H1 (cell line): ENCODE measurements at regions not wholly inside any gene's neighbourhood (a gene's known extent, or its start where the extent isn't known, plus 50 kb on each side); places are given as distances from the start of the nearest gene placed in this dataset.
"Not testable (repeated sequence)": the region's sequence is repeated elsewhere in the genome, so short reads cannot be mapped to it uniquely, and the experiment has no call there.

Experiments
- BACH1 ChIP-seq: IDR thresholded peaks from 2 replicates; pipeline ENCODE4 v1.6.1; 2012; ENCODE audit warnings: low read length, improper control_type of control experiment
- CTCF ChIP-seq, 3 experiments: IDR thresholded peaks; 1 replicate in 2 of 3; 2 replicates in 1 of 3; pipeline versions ENCODE4 v1.5.1 to v1.6.1; 2011; ENCODE audit warnings: low read length in 3 of 3, mild to moderate bottlenecking in 3 of 3, inconsistent platforms in 2 of 3, low read depth in 1 of 3, moderate library complexity in 1 of 3; ENCODE audit not compliant: insufficient read depth in 1 of 3; ENCODE audit errors: control extremely low read depth in 1 of 3
- EZH2 ChIP-seq: fragments of 200-600 bp; sonication (generic); IDR thresholded peaks from 2 replicates; pipeline ENCODE4 v1.7.1; 2012; ENCODE audit warnings: low read depth, mild to moderate bottlenecking, moderate library complexity, low read length, inconsistent platforms; ENCODE audit not compliant: severe bottlenecking
- FOSL1 ChIP-seq: IDR thresholded peaks from 2 replicates; pipeline ENCODE4 v1.6.1; 2011; ENCODE audit warnings: mild to moderate bottlenecking, low read depth, low read length, moderate library complexity; ENCODE audit not compliant: insufficient read depth
- NRF1 ChIP-seq: IDR thresholded peaks from 2 replicates; pipeline ENCODE4 v1.6.1; 2011; ENCODE audit warnings: mild to moderate bottlenecking, low read depth, low read length, improper control_type of control experiment
- PHF8 ChIP-seq: fragments of 200-600 bp; sonication (generic); conservative IDR thresholded peaks from 2 replicates; pipeline ENCODE4 v1.7.1; 2012; ENCODE audit warnings: low read depth, mild to moderate bottlenecking, inconsistent platforms, low read length, moderate library complexity
- POLR2A ChIP-seq, 2 experiments: IDR thresholded peaks; 1 replicate in 1 of 2; 2 replicates in 1 of 2; pipeline ENCODE4 v1.6.1; 2011; ENCODE audit warnings: low read depth in 2 of 2, low read length in 2 of 2, mild to moderate bottlenecking in 2 of 2; ENCODE audit errors: control extremely low read depth in 1 of 2
- POLR2AphosphoS5 ChIP-seq: IDR thresholded peaks from 2 replicates; pipeline ENCODE4 v1.6.1; 2011; ENCODE audit warnings: low read depth, low read length
- TEAD4 ChIP-seq: IDR thresholded peaks from 2 replicates; pipeline ENCODE4 v1.6.1; 2012; ENCODE audit warnings: low read depth, low read length, inconsistent platforms, mixed read lengths
- USF2 ChIP-seq: IDR thresholded peaks from 2 replicates; pipeline ENCODE4 v1.6.1; 2011; ENCODE audit warnings: low read length, improper control_type of control experiment

GRCh38 chrX:121196872-121197444 is 149.5 kb downstream of the GLUD2 start:
- not testable (repeated sequence) for TF ChIP-seq CTCF (IDR thresholded peaks at IDR 0.05; ENCODE audit: control extremely low read depth in 1 of 3, insufficient read depth in 1 of 3, low read depth in 1 of 3, low read length in 3 of 3); USF2; PHF8; TEAD4; POLR2AphosphoS5; POLR2A (IDR thresholded peaks at IDR 0.05; ENCODE audit: control extremely low read depth in 1 of 2, low read depth in 2 of 2, low read length in 2 of 2); NRF1; EZH2; FOSL1; BACH1
